NOMO-1 (cell line): ENCODE measurements at regions not wholly inside any gene's neighbourhood (a gene's known extent, or its start where the extent isn't known, plus 50 kb on each side); places are given as distances from the start of the nearest gene placed in this dataset.

Experiments used
- DNase-seq, 2 experiments: peaks; one replicate each; lab custom pipeline; 2025; ENCODE audit not compliant: unreplicated experiment in 2 of 2; lab: John Stamatoyannopoulos, UW

- no peak for DNase-seq
These were observed 75.5 kb downstream of the HMX1 start for GRCh38 chr4:8796096-8796495.

- DNase-seq = no peak
These were observed 76.5 kb downstream of the HMX1 start for GRCh38 chr4:8795140-8795539.

- no peak for DNase-seq
These were observed 77.1 kb downstream of the HMX1 start for GRCh38 chr4:8794491-8794890.

- DNase-seq = no peak
These were observed 78.0 kb downstream of the HMX1 start for GRCh38 chr4:8793571-8794160.

- DNase-seq = no peak
These were observed 79.1 kb downstream of the HMX1 start for GRCh38 chr4:8792491-8792890.

- no peak for DNase-seq
These were observed 80.0 kb downstream of the HMX1 start for GRCh38 chr4:8791609-8792008.

DNA sequence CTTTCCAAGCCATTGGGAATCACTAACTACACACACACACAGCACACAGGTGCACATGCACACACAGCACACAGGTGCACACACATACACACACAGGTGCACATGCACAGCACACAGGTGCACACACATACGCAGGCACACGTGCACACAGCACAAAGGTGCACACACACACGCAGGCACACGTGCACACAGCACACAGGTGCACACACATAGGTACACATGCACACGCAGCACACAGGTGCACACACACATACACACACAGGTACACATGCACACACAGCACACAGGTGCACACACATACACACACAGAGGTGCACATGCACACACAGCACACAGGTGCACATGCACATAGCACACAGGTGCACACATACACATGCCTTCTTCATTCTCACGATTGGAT lies 80.9 kb downstream of the HMX1 start:
- no peak for DNase-seq

DNA sequence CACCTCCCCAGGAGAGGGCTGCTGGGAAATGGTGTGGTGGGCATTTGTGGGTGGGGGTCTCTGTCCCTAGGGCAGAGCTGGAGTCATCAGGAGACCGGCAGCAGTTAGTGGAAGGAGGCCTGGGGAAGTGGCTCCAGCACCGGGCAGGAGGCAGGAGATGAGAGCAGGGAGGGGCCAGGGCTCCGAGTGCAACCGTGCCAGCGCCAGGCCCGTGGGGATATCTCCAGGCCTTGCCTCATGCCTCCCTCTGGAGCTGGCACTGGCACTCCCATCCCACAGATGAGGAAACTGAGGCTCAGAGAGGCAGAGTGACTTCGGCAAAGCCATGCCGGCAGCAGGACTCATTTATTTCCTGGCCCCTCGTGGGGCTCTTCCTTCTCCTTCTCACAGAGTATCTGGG lies 83.5 kb downstream of the HMX1 start:
- DNase-seq = no peak

GRCh38 chr4:8786166-8786565 lies 85.5 kb downstream of the HMX1 start:
- no peak for DNase-seq

- no peak for DNase-seq
These were observed 85.9 kb downstream of the HMX1 start for GRCh38 chr4:8785656-8786142.

- DNase-seq = no peak
These were observed 87.9 kb downstream of the HMX1 start for GRCh38 chr4:8783736-8784135.

- no peak for DNase-seq
These were observed 89.5 kb downstream of the HMX1 start for GRCh38 chr4:8782135-8782534.

DNA sequence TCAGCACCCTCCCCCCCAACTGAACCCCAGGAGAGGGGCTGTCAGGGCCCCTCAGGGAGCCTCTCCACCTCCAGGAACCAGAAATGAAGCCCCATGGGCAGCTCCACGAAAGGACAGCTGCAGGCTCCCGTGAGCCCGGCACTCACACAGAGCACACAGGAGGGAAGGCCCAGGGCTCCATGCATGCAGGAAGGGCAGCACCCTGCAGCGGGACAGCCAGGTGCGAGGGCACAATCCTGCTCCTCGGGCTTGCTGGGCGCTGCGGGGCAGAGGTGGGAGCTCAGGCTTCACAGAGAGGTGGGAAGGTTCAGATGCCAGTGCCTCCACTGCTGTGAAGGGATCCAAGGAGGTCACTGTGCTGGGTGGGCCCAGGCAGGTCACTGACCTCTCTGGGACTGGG lies 90.0 kb downstream of the HMX1 start:
- DNase-seq = no peak

GRCh38 chr4:8780596-8781368 lies 90.9 kb downstream of the HMX1 start:
- no peak for DNase-seq

DNA sequence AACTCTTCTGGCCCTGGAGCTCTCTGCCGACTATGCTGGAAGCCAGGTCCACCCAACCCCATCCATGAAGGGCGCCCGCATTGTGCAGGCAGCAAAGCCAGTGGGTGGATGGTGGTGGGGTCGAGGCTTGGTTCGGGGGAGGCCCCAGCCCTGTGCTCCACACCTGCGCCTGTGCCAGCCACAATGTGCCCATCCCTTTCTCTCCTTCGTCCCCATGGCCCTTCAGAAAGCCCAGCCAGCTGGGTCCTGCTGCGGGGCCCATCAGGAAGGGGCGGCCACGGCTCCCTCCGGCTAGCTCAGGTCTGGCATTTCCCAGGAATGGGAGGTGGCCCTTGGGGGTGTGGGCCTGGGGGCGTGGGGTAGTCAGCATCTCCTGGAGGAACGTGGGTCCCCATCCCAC lies 91.6 kb downstream of the HMX1 start:
- DNase-seq = no peak

DNA sequence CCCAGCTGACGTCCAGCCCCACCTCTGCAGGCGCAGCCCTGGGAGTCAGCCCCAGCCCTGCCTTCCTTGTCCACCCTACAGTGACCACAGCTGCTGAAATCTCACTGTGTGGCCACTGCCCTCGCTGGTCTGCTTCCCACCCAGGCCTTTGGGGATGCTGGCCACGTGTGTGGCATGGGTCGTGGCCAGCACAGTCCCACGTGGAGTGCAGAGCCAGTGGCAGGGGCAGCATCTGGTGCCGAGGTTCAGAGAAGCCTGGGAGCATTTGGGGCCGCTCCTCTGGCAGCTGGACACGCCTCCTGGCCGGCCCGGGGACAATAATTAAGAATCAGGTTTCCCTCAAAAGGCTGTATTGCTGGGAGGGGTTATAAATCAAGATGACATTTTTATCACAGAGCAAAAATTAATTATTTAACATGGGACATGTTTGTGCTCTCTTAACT lies 92.1 kb downstream of the HMX1 start:
- no peak for DNase-seq

DNA sequence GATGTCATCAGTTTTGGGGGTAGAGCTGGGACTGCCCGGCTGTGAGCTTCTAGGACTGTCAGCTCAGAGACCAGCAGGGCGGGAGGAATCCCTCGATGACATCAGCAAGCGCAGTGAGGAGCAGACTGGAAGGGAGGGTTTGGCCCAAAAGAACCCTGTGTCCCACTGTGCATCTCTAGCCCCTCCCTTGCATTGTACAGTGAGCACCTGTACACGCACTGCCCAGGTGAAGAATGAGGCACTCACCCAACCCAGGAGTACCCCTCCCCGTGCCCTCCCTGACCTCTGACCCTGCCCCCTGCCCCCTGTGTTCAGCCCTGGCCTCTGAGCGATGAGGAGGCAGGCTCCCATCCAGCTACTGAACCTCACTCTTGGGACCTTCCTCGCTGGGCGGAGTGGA lies 92.9 kb downstream of the HMX1 start:
- no peak for DNase-seq

GRCh38 chr4:8778291-8778690 lies 93.3 kb downstream of the HMX1 start:
- DNase-seq = no peak

- no peak for DNase-seq
These were observed 94.1 kb downstream of the HMX1 start for GRCh38 chr4:8777320-8778196.

- no peak for DNase-seq
These were observed 95.3 kb downstream of the HMX1 start for GRCh38 chr4:8776366-8776765.

- no peak for DNase-seq
These were observed 95.8 kb downstream of the HMX1 start for GRCh38 chr4:8775751-8776355.
